Neural cell (in vitro differentiated cells): ENCODE measurements at regions not wholly inside any gene's neighbourhood (a gene's known extent, or its start where the extent isn't known, plus 50 kb on each side); places are given as distances from the start of the nearest gene placed in this dataset.

ENCODE experiments used
- H2AFZ ChIP-seq: fragments of 200-600, 300-800 bp; sonication (generic), shearing (Covaris generic); 2 replicates; pipeline ENCODE4 v1.6.0; 2014; ENCODE audit warnings: low read depth, mild to moderate bottlenecking, antibody characterized with exemption, low read length, moderate library complexity
- H3F3A ChIP-seq: fragments of 200-600 bp; shearing (Covaris generic); 2 replicates; pipeline ENCODE4 v1.6.1; 2016; ENCODE audit warnings: mild to moderate bottlenecking, moderate library complexity, mixed read lengths, antibody characterized with exemption, low read length; ENCODE audit not compliant: insufficient read depth, poor library complexity, severe bottlenecking
- H3K27ac ChIP-seq: fragments of 200-600, 300-800 bp; sonication (generic), shearing (Covaris generic); 2 replicates; pipeline ENCODE4 v1.5.1; 2014; ENCODE audit warnings: mild to moderate bottlenecking, low read length, moderate library complexity
- H3K27me3 ChIP-seq: fragments of 300-800, 200-600 bp; sonication (generic), shearing (Covaris generic); 2 replicates; pipeline ENCODE4 v1.6.0; 2014; ENCODE audit warnings: mild to moderate bottlenecking, low read depth, low read length, moderate library complexity; ENCODE audit not compliant: insufficient read depth
- H3K36me3 ChIP-seq: fragments of 300-800, 200-600 bp; sonication (generic), shearing (Covaris generic); 2 replicates; pipeline ENCODE4 v1.5.1; 2014; ENCODE audit warnings: mild to moderate bottlenecking, antibody characterized with exemption, low read length, moderate library complexity; ENCODE audit not compliant: insufficient read depth
- H3K4me2 ChIP-seq: fragments of 300-800, 200-600 bp; sonication (generic), shearing (Covaris generic); 2 replicates; pipeline ENCODE4 v1.6.0; 2014; ENCODE audit warnings: mild to moderate bottlenecking, low read length
- H3K4me3 ChIP-seq: fragments of 300-800, 200-600 bp; sonication (generic), shearing (Covaris generic); 2 replicates; pipeline ENCODE4 v1.5.1; 2014; ENCODE audit warnings: mild to moderate bottlenecking, low read length, moderate library complexity
- H3K79me2 ChIP-seq: fragments of 200-600 bp; shearing (Covaris generic); replicated peaks from 2 replicates; pipeline ENCODE4 v1.6.0; 2014; ENCODE audit warnings: mild to moderate bottlenecking, low read length, moderate library complexity; ENCODE audit not compliant: insufficient read depth
- H3K9ac ChIP-seq: fragments of 300-800, 200-600 bp; sonication (generic), shearing (Covaris generic); 2 replicates; pipeline ENCODE4 v1.6.1; 2016; ENCODE audit warnings: mild to moderate bottlenecking, low read length, mixed read lengths
- H3K9me2 ChIP-seq: fragments of 200-600 bp; shearing (Covaris generic); 2 replicates; pipeline ENCODE4 v1.6.1; 2016; ENCODE audit warnings: mild to moderate bottlenecking, low read length, mixed read lengths; ENCODE audit not compliant: insufficient read depth
- H3K9me3 ChIP-seq: fragments of 200-600, 300-800 bp; sonication (generic), shearing (Covaris generic); 2 replicates; pipeline ENCODE4 v1.6.1; 2016; ENCODE audit warnings: mild to moderate bottlenecking, mixed run types, low read length, moderate library complexity, mixed read lengths
- H4K20me1 ChIP-seq: fragments of 200-600 bp; shearing (Covaris generic); 2 replicates; pipeline ENCODE4 v1.6.1; 2016; ENCODE audit warnings: mild to moderate bottlenecking, mixed run types; ENCODE audit not compliant: insufficient read depth
- CTCF ChIP-seq: fragments of 450-650 bp; IDR thresholded peaks from 2 replicates; pipeline ENCODE4 v1.5.1; 2014; ENCODE audit warnings: antibody characterized with exemption, mild to moderate bottlenecking, moderate library complexity; ENCODE audit not compliant: poor library complexity, severe bottlenecking
- EP300 ChIP-seq: fragments of 450-650 bp; conservative IDR thresholded peaks from 2 replicates; pipeline ENCODE4 v1.6.1; 2014; ENCODE audit warnings: antibody characterized with exemption, mild to moderate bottlenecking, moderate library complexity; ENCODE audit not compliant: poor library complexity, severe bottlenecking
- EZH2 ChIP-seq: fragments of 200-600, 300-800 bp; shearing (Covaris generic), sonication (generic); IDR thresholded peaks from 2 replicates; pipeline ENCODE4 v1.6.1; 2014; ENCODE audit warnings: antibody characterized with exemption, low read length, borderline replicate concordance, mild to moderate bottlenecking; ENCODE audit not compliant: insufficient read depth, poor library complexity, severe bottlenecking
- MXI1 ChIP-seq: fragments of 450-650 bp; conservative IDR thresholded peaks from 2 replicates; pipeline ENCODE4 v1.6.1; 2014; ENCODE audit warnings: antibody characterized with exemption, mild to moderate bottlenecking; ENCODE audit not compliant: poor library complexity, severe bottlenecking
- POLR2AphosphoS5 ChIP-seq: IDR thresholded peaks from 2 replicates; pipeline ENCODE4 v1.6.1; 2012
- RAD21 ChIP-seq: fragments of 450-650 bp; conservative IDR thresholded peaks from 2 replicates; pipeline ENCODE4 v1.6.1; 2014; ENCODE audit warnings: antibody characterized with exemption, mild to moderate bottlenecking, moderate library complexity
- REST ChIP-seq: IDR thresholded peaks from 2 replicates; pipeline ENCODE4 v1.6.1; 2012; ENCODE audit warnings: borderline replicate concordance
- SMC3 ChIP-seq: fragments of 450-650 bp; conservative IDR thresholded peaks from 2 replicates; pipeline ENCODE4 v1.6.1; 2014; ENCODE audit warnings: antibody characterized with exemption, mild to moderate bottlenecking, moderate library complexity; ENCODE audit not compliant: poor library complexity
- TAF1 ChIP-seq: IDR thresholded peaks from 2 replicates; pipeline ENCODE4 v1.6.1; 2012; ENCODE audit warnings: low read depth

- no peak overlapping the region for H3K4me3 ChIP-seq
- H3K9me3 ChIP-seq: no peaks in the 10 kb centered on the region
- no peaks in the 10 kb centered on the region for H3K36me3 ChIP-seq
- no peaks in the 10 kb centered on the region for H3F3A ChIP-seq
- H3K79me2 ChIP-seq: no peaks in the 10 kb centered on the region
- TF ChIP-seq CTCF (no peak), REST (no peak), TAF1 (no peak), MXI1 (no peak), SMC3 (no peak)
- H3K27ac ChIP-seq: no peak overlapping the region
- H2AFZ ChIP-seq: no peak overlapping the region
- H3K9me2 ChIP-seq: no peaks in the 10 kb centered on the region
- no peak overlapping the region for H3K9ac ChIP-seq
- H3K27me3 ChIP-seq: no peaks in the 10 kb centered on the region
- H4K20me1 ChIP-seq: no peaks in the 10 kb centered on the region
- H3K4me2 ChIP-seq: no peak overlapping the region
Observed at GRCh38 chr16:52171481-52171880, 375.5 kb downstream of the TOX3 start.

- Histone ChIP-seq H3K27me3 (no peaks in the 10 kb centered on the region), H3K9me2 (no peaks in the 10 kb centered on the region), H3K9ac (no peak overlapping the region), H3K36me3 (no peaks in the 10 kb centered on the region), H4K20me1 (no peaks in the 10 kb centered on the region), H3K4me3 (no peak overlapping the region), H3K4me2 (no peak overlapping the region), H3F3A (no peaks in the 10 kb centered on the region), H3K79me2 (no peaks in the 10 kb centered on the region), H2AFZ (no peak overlapping the region), H3K9me3 (no peaks in the 10 kb centered on the region), H3K27ac (no peak overlapping the region)
- TF ChIP-seq TAF1 (no peak), RAD21 (no peak), CTCF (no peak), SMC3 (no peak), EP300 (no peak), REST (no peak), MXI1 (no peak), EZH2 (no peak), POLR2AphosphoS5 (no peak)
Observed at GRCh38 chr16:52167328-52167727, 379.6 kb downstream of the TOX3 start.
